Chondrocyte (in vitro differentiated cells): ENCODE measurements at regions not wholly inside any gene's neighbourhood (a gene's known extent, or its start where the extent isn't known, plus 50 kb on each side); places are given as distances from the start of the nearest gene placed in this dataset.

Experiments used
- DNase-seq: peaks from one replicate; pipeline ENCODE4 v3.0.0; 2021; ENCODE audit warnings: mixed read lengths, low spot score
- H3K27ac Mint-ChIP-seq: one replicate; pipeline ENCODE4 v1.8.0; 2021; ENCODE audit warnings: mild to moderate bottlenecking, moderate library complexity, mixed read lengths; ENCODE audit not compliant: unreplicated experiment
- H3K27me3 Mint-ChIP-seq: 2 replicates; pipeline ENCODE4 v1.8.0; 2021; ENCODE audit warnings: low read depth, mixed read lengths
- H3K36me3 Mint-ChIP-seq: 2 replicates; pipeline ENCODE4 v1.8.0; 2021; ENCODE audit warnings: low read depth, mixed read lengths
- H3K4me1 Mint-ChIP-seq: 2 replicates; pipeline ENCODE4 v1.8.0; 2021; ENCODE audit warnings: low read depth, mild to moderate bottlenecking, mixed read lengths
- H3K4me3 Mint-ChIP-seq: one replicate; pipeline ENCODE4 v1.8.0; 2021; ENCODE audit warnings: mild to moderate bottlenecking, moderate library complexity, mixed read lengths; ENCODE audit not compliant: unreplicated experiment
- H3K9me3 Mint-ChIP-seq: 2 replicates; pipeline ENCODE4 v1.8.0; 2021; ENCODE audit warnings: low read depth, mixed read lengths
- TF ChIP-seq, protein P1 (sequence below): fragments of 200-600 bp; sonication (generic); IDR thresholded peaks from 2 replicates; pipeline ENCODE4 v1.5.0; 2021; ENCODE audit warnings: antibody characterized with exemption, mild to moderate bottlenecking, moderate library complexity

DNA sequence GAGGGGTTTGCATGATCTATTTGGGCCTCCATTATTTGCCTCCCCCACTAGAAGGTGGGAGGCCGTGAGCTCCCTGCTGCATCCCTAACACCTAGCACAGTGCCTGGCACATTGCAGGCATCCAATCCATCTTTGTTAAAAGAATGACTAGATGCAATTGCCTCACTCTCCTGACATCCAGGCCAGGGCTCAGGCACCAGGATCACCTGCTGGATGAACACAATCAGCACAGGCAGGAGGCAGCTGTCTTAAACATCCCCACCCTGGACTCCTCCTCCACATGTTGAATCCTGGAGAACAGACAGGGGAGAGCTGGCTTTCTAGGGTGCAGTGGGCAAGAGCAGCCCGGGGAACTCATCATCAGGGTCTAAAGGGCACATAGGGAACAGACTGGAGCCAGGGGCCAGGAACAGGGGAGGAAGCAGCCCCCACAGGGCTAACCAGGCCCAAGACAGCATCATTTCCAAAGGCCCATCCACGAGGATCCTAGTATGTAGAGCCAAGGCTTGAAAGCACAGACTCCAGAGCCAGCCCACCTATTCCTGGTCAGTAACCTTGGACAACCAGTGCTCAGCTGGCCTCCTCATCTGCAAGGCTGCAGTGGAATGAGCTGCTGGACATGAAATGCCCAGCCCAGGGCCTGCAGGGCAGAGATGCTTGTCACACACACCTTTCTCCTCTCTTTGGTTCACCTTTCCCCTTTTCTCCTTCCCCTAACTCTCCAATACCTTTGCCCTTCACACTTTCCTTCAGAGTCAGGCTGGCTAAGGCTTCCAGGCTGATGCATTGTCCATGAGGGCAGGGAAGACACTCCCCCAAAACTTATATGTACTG lies 254.4 kb upstream of the TLE3 start:
- DNase-seq: no peak
- H3K9me3 Mint-ChIP-seq: no peaks in the 10 kb centered on the region
- H3K4me3 Mint-ChIP-seq: no peak overlapping the region
- H3K4me1 Mint-ChIP-seq: peaks cover 5% of the 10 kb centered on the region
- TF ChIP-seq, protein P1, sequence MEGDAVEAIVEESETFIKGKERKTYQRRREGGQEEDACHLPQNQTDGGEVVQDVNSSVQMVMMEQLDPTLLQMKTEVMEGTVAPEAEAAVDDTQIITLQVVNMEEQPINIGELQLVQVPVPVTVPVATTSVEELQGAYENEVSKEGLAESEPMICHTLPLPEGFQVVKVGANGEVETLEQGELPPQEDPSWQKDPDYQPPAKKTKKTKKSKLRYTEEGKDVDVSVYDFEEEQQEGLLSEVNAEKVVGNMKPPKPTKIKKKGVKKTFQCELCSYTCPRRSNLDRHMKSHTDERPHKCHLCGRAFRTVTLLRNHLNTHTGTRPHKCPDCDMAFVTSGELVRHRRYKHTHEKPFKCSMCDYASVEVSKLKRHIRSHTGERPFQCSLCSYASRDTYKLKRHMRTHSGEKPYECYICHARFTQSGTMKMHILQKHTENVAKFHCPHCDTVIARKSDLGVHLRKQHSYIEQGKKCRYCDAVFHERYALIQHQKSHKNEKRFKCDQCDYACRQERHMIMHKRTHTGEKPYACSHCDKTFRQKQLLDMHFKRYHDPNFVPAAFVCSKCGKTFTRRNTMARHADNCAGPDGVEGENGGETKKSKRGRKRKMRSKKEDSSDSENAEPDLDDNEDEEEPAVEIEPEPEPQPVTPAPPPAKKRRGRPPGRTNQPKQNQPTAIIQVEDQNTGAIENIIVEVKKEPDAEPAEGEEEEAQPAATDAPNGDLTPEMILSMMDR: no peak
- peaks cover 68% of the 10 kb centered on the region for H3K27me3 Mint-ChIP-seq
- H3K27ac Mint-ChIP-seq: no peak overlapping the region
- no peaks in the 10 kb centered on the region for H3K36me3 Mint-ChIP-seq

GRCh38 chr15:70351391-70351790 lies 253.7 kb upstream of the TLE3 start:
- Mint-ChIP-seq H3K36me3 (no peaks in the 10 kb centered on the region), H3K4me3 (no peak overlapping the region), H3K27ac (no peak overlapping the region), H3K9me3 (no peaks in the 10 kb centered on the region), H3K4me1 (peaks cover 5% of the 10 kb centered on the region), H3K27me3 (peaks cover 68% of the 10 kb centered on the region)
- TF ChIP-seq, protein P1: no peak
- DNase-seq: no peak

GRCh38 chr15:70348581-70349344 lies 251.0 kb upstream of the TLE3 start:
- Mint-ChIP-seq H3K27me3 (peaks cover 59% of the 10 kb centered on the region), H3K27ac (no peak overlapping the region), H3K4me3 (no peak overlapping the region), H3K36me3 (no peaks in the 10 kb centered on the region), H3K4me1 (peaks cover 5% of the 10 kb centered on the region), H3K9me3 (no peaks in the 10 kb centered on the region)
- no peak for DNase-seq
- TF ChIP-seq, protein P1: no peak

DNA sequence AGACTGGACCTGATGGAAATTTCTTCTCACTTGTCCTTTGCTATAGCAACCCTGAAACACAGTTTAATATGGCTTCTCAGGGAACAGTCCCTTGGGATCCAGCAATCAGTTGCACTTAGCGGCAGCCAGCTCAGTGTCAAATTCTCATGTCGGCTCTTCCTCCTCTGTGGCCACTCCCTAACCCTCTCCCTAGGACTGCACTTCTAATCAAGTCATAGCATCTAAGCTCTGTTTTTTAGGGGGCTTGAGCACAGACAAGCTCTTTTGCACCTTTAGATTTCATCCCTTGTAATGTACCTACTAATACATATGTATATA lies 250.5 kb upstream of the TLE3 start:
- TF ChIP-seq, protein P1: no peak
- no peak overlapping the region for H3K27ac Mint-ChIP-seq
- H3K36me3 Mint-ChIP-seq: no peaks in the 10 kb centered on the region
- peaks cover 5% of the 10 kb centered on the region for H3K4me1 Mint-ChIP-seq
- H3K27me3 Mint-ChIP-seq: peaks cover 57% of the 10 kb centered on the region
- no peaks in the 10 kb centered on the region for H3K9me3 Mint-ChIP-seq
- no peak for DNase-seq
- H3K4me3 Mint-ChIP-seq: no peak overlapping the region

- peaks cover 51% of the 10 kb centered on the region for H3K27me3 Mint-ChIP-seq
- DNase-seq: no peak
- no peaks in the 10 kb centered on the region for H3K9me3 Mint-ChIP-seq
- H3K4me1 Mint-ChIP-seq: peaks cover 5% of the 10 kb centered on the region
- H3K27ac Mint-ChIP-seq: no peak overlapping the region
- TF ChIP-seq, protein P1: no peak
- H3K36me3 Mint-ChIP-seq: no peaks in the 10 kb centered on the region
- H3K4me3 Mint-ChIP-seq: no peak overlapping the region
Measured at GRCh38 chr15:70347321-70348225, 249.9 kb upstream of the TLE3 start.
